Activated naive CD8-positive, alpha-beta T cell treated with anti-CD3 and anti-CD28 coated beads for 36 hours (primary cell): ENCODE measurements at regions not wholly inside any gene's neighbourhood (a gene's known extent, or its start where the extent isn't known, plus 50 kb on each side); places are given as distances from the start of the nearest gene placed in this dataset.

Experiments
- DNase-seq: peaks from one replicate; pipeline ENCODE4 v3.0.0; 2021
- H3K27ac Mint-ChIP-seq: one replicate; pipeline ENCODE4 v1.8.0; 2022; ENCODE audit warnings: mild to moderate bottlenecking, moderate library complexity, mixed read lengths
- H3K27me3 Mint-ChIP-seq: one replicate; pipeline ENCODE4 v1.8.0; 2022; ENCODE audit warnings: mild to moderate bottlenecking, mixed read lengths
- H3K36me3 Mint-ChIP-seq: one replicate; pipeline ENCODE4 v1.8.0; 2021; ENCODE audit warnings: mild to moderate bottlenecking, mixed read lengths
- H3K4me1 Mint-ChIP-seq: one replicate; pipeline ENCODE4 v1.8.0; 2021; ENCODE audit warnings: mixed read lengths
- H3K4me3 Mint-ChIP-seq: one replicate; pipeline ENCODE4 v1.8.0; 2022; ENCODE audit warnings: mild to moderate bottlenecking, moderate library complexity, mixed read lengths
- H3K9me3 Mint-ChIP-seq: one replicate; pipeline ENCODE4 v1.8.0; 2022; ENCODE audit warnings: mixed read lengths

- no peaks in the 10 kb centered on the region for H3K4me1 Mint-ChIP-seq
- no peaks in the 10 kb centered on the region for H3K9me3 Mint-ChIP-seq
- no peaks in the 10 kb centered on the region for H3K36me3 Mint-ChIP-seq
- no peak overlapping the region for H3K27ac Mint-ChIP-seq
- H3K4me3 Mint-ChIP-seq = no peak overlapping the region
- DNase-seq = no peak
- no peaks in the 10 kb centered on the region for H3K27me3 Mint-ChIP-seq
Observed at GRCh38 chr4:79472693-79473438, 64.8 kb upstream of the GK2 start.

DNA sequence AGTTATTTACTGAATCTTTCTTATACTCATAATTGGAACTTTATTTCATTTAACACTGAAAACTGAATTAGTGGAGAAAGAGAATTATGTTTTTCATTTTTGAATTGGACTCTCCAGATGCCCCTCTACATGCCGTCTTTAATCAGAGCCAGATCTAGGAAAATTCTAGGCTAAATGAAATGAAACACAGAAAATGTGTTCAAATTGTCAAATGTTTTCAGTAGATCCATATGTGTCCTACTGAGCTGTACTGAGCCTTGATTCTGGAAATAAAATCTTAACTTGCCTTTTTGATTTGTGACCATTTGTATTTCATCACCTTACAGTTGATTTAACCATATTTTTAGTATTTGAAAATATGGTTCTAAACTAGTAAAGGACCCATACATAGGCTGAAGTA is 64.0 kb upstream of the GK2 start:
- H3K36me3 Mint-ChIP-seq = no peaks in the 10 kb centered on the region
- H3K27me3 Mint-ChIP-seq = no peaks in the 10 kb centered on the region
- H3K9me3 Mint-ChIP-seq = no peaks in the 10 kb centered on the region
- H3K4me3 Mint-ChIP-seq = no peak overlapping the region
- no peak overlapping the region for H3K27ac Mint-ChIP-seq
- H3K4me1 Mint-ChIP-seq = no peaks in the 10 kb centered on the region
- no peak for DNase-seq

GRCh38 chr4:79471309-79471708 is 63.3 kb upstream of the GK2 start:
- Mint-ChIP-seq H3K4me1 (no peaks in the 10 kb centered on the region), H3K36me3 (no peaks in the 10 kb centered on the region), H3K27me3 (no peaks in the 10 kb centered on the region), H3K27ac (no peak overlapping the region), H3K4me3 (no peak overlapping the region), H3K9me3 (no peaks in the 10 kb centered on the region)
- no peak for DNase-seq

GRCh38 chr4:79467246-79467932 is 59.4 kb upstream of the GK2 start:
- Mint-ChIP-seq H3K9me3 (no peaks in the 10 kb centered on the region), H3K36me3 (no peaks in the 10 kb centered on the region), H3K27me3 (peaks cover 6% of the 10 kb centered on the region), H3K27ac (no peak overlapping the region), H3K4me3 (no peak overlapping the region), H3K4me1 (no peaks in the 10 kb centered on the region)
- no peak for DNase-seq

DNA sequence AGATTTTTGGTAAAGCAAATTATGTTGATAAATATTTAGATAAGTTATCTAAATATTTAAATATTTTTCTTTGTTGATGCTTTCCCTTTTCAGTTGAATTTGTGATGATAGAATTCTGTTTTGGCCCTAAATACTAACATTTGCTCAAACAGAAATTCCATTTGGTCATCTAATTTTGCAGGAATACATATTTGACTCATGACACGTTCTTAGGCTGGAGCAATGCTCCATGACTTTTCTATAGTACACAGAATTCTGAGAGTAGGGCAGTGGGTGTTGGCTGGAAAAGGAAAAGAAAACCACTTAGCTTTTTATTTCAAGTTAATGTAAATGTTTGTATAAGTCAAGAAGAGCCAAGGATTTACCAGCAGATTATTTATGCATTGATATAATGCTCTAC is 58.6 kb upstream of the GK2 start:
- DNase-seq = no peak
- H3K27ac Mint-ChIP-seq = no peak overlapping the region
- peaks cover 7% of the 10 kb centered on the region for H3K27me3 Mint-ChIP-seq
- no peaks in the 10 kb centered on the region for H3K9me3 Mint-ChIP-seq
- H3K4me3 Mint-ChIP-seq = no peak overlapping the region
- H3K36me3 Mint-ChIP-seq = no peaks in the 10 kb centered on the region
- no peaks in the 10 kb centered on the region for H3K4me1 Mint-ChIP-seq
